Suprapubic skin (tissue), 4 donors: ENCODE measurements at regions not wholly inside any gene's neighbourhood (a gene's known extent, or its start where the extent isn't known, plus 50 kb on each side); places are given as distances from the start of the nearest gene placed in this dataset.

Experiments used
- DNase-seq, 2 donors: peaks; one replicate each; pipeline ENCODE4 v3.0.0-alpha.2; 2019; ENCODE audit warnings: low spot score in 2 of 2
- H3K27ac ChIP-seq: fragments of 200-600 bp; sonication (generic); one replicate; pipeline ENCODE4 v1.5.1; 2019
- H3K27me3 ChIP-seq: fragments of 200-600 bp; sonication (generic); one replicate; pipeline ENCODE4 v1.5.1; 2019
- H3K36me3 ChIP-seq: fragments of 200-600 bp; sonication (generic); one replicate; pipeline ENCODE4 v1.5.1; 2019
- H3K4me1 ChIP-seq: fragments of 200-600 bp; sonication (generic); one replicate; pipeline ENCODE4 v1.5.1; 2019
- H3K4me3 ChIP-seq: fragments of 200-600 bp; sonication (generic); one replicate; pipeline ENCODE4 v1.5.1; 2019; ENCODE audit warnings: mild to moderate bottlenecking
- H3K9me3 ChIP-seq: fragments of 200-600 bp; sonication (generic); one replicate; pipeline ENCODE4 v1.5.1; 2019
- EP300 ChIP-seq: sonication (generic); formaldehyde crosslinking; IDR thresholded peaks from one replicate; pipeline ENCODE4 v1.6.1; 2017; ENCODE audit warnings: antibody characterized with exemption
- POLR2A ChIP-seq, 2 donors: fragments of 450-650 bp; IDR thresholded peaks; one replicate each; pipeline ENCODE4 v1.6.1; 2017; ENCODE audit warnings: antibody characterized with exemption in 2 of 2, mild to moderate bottlenecking in 2 of 2, moderate library complexity in 2 of 2
- POLR2AphosphoS5 ChIP-seq, 3 donors: sonication (generic); formaldehyde crosslinking; IDR thresholded peaks; one replicate each; pipeline ENCODE4 v1.6.1; 2017; ENCODE audit warnings: antibody characterized with exemption in 3 of 3
- WGBS: methylation state at CpG from one replicate; pipeline ENCODE4 v1.1.5; 2018; 5-methylcytosine and 5-hydroxymethylcytosine counted together
- TF ChIP-seq, protein P1 (sequence below), 2 donors: fragments of 200-600 bp in 1 of 2; fragments of 450-650 bp in 1 of 2; sonication (generic) in 1 of 2; IDR thresholded peaks; one replicate each; pipeline ENCODE4 v1.5.1; 2016 to 2019; ENCODE audit warnings: antibody characterized with exemption in 2 of 2, mild to moderate bottlenecking in 1 of 2, moderate library complexity in 1 of 2

DNA sequence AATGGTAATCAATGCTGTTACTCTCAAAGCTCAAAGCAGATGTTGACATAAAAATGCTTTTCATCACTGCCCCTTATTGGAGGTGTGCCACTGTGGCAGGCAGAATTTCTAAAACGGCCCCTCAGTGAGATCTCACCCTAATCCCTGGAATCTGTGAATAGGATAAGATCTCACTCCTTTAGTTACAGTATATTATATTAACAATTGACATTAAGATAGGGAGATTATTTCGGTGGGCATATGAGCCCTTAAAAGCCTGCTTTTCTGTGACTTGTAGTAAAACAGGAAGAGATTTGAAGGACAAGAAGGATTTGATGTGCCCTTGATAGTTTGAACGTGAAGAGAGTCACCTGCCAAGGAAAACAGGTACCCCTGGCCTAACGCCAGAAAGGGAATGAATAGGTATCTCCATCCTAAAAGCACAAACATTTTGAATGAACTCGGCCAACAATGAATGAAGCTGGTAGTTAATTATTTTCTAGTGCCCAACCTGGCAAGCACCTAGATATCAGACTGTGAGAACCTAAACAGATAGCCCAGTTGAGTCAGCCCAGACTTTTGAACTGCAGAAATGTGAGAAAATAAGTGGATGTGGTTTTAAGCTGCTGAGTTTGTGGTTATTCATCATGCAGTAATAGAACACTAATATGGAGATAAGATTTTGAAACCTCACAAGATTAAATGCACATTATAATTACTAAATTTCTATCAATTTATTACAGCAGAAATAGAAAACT lies 881.6 kb downstream of the PCDH18 start:
- no peaks in the 10 kb centered on the region for H3K9me3 ChIP-seq
- H3K4me1 ChIP-seq, result no peaks in the 10 kb centered on the region
- no peak for DNase-seq
- TF ChIP-seq, protein P1, sequence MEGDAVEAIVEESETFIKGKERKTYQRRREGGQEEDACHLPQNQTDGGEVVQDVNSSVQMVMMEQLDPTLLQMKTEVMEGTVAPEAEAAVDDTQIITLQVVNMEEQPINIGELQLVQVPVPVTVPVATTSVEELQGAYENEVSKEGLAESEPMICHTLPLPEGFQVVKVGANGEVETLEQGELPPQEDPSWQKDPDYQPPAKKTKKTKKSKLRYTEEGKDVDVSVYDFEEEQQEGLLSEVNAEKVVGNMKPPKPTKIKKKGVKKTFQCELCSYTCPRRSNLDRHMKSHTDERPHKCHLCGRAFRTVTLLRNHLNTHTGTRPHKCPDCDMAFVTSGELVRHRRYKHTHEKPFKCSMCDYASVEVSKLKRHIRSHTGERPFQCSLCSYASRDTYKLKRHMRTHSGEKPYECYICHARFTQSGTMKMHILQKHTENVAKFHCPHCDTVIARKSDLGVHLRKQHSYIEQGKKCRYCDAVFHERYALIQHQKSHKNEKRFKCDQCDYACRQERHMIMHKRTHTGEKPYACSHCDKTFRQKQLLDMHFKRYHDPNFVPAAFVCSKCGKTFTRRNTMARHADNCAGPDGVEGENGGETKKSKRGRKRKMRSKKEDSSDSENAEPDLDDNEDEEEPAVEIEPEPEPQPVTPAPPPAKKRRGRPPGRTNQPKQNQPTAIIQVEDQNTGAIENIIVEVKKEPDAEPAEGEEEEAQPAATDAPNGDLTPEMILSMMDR (IDR thresholded peaks at IDR 0.05), result no peak
- TF ChIP-seq POLR2A (IDR thresholded peaks at IDR 0.05), result no peak
- TF ChIP-seq POLR2AphosphoS5 (IDR thresholded peaks at IDR 0.05), result no peak
- TF ChIP-seq EP300, result no peak
- H3K4me3 ChIP-seq, result no peak overlapping the region
- no peaks in the 10 kb centered on the region for H3K36me3 ChIP-seq
- no peak overlapping the region for H3K27ac ChIP-seq
- 47% methylated on average over 5 of the region's 5 CpGs for WGBS
- no peaks in the 10 kb centered on the region for H3K27me3 ChIP-seq

DNA sequence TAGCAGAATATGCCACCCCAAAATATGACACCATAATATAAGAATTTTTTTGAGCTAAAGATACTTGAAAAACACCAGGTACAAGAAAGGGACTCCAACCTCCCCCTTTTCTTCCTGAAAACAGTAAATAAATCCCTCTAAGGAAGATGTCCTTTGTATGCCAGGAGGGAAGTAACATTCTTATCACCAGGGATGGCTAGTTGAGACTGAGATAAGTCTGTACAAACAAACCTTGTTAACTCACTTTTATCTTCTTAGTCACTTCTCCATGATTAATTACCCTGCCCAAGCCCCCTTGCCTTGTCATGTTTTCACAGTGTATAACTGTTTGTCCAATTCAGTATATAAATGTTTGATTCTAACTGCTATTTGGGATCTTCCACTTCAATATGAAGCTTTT lies 888.0 kb downstream of the PCDH18 start:
- Histone ChIP-seq H3K4me1 (no peaks in the 10 kb centered on the region), H3K27me3 (no peaks in the 10 kb centered on the region), H3K27ac (no peak overlapping the region), H3K9me3 (no peaks in the 10 kb centered on the region), H3K36me3 (no peaks in the 10 kb centered on the region), H3K4me3 (no peak overlapping the region)
- TF ChIP-seq EP300, result no peak
- no peak for TF ChIP-seq POLR2AphosphoS5 (IDR thresholded peaks at IDR 0.05)
- TF ChIP-seq, protein P1 (IDR thresholded peaks at IDR 0.05), result no peak
- no peak for TF ChIP-seq POLR2A (IDR thresholded peaks at IDR 0.05)
- DNase-seq, result no peak

DNA sequence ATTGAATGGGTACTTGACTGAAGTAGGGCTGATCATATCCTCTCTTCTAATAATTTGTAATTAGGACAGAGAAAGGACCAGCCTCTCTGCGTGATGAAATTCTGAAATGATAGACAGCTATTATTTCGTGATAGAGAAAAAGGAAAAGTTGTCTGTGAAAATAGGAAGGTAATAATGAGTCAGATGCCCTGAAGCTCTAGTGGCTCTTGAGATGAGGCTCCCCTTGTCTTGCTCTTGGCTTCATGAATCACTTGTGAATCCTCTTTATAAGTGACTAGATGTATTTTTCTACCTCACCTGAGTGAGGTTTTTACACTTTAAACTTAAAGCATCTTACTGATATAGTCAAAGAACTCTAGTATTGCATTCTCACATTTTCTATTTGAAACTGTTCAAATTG lies 888.9 kb downstream of the PCDH18 start:
- TF ChIP-seq POLR2A (IDR thresholded peaks at IDR 0.05) (no peak), EP300 (no peak), POLR2AphosphoS5 (IDR thresholded peaks at IDR 0.05) (no peak)
- TF ChIP-seq, protein P1 (IDR thresholded peaks at IDR 0.05), result no peak
- no peak for DNase-seq
- Histone ChIP-seq H3K4me1 (no peaks in the 10 kb centered on the region), H3K27me3 (no peaks in the 10 kb centered on the region), H3K36me3 (no peaks in the 10 kb centered on the region), H3K27ac (no peak overlapping the region), H3K4me3 (no peak overlapping the region), H3K9me3 (no peaks in the 10 kb centered on the region)
- 61% methylated on average over 2 of the region's 2 CpGs for WGBS

DNA sequence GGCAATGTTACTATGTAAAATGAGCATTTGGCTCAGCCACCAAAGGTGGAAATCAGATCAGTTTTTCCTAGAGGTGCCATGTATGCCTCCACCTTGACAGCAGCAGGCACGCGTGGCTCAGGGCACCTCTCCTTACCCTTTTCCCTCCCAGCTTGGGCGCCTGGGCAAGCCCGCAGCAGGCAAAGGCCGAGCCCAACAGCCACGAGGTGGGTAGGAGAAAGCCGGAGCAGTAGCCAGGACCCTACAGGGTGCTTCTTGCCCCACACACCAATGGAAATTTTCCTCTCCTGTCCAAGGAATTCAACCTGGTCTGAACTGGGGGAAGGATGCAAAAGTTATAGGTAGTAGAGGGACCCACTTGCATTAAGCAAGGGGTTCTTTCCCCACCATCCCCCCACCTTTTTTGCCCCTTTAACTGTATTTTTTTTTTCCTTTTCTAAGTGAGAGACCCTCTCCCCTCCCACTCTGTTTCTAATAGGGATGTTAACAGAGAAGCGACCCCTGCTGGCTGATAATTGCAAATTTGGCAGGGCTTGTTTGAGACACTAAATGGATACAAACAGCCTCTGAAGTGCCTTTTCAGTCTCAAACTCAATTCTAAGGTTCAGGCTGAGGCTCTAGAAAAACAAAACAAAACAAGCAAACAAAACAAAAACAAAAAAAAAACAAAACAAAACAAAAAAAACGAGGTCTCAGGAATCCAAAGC lies 895.1 kb downstream of the PCDH18 start:
- Histone ChIP-seq H3K9me3 (no peaks in the 10 kb centered on the region), H3K27ac (no peak overlapping the region), H3K36me3 (no peaks in the 10 kb centered on the region), H3K4me1 (no peaks in the 10 kb centered on the region), H3K27me3 (no peaks in the 10 kb centered on the region), H3K4me3 (no peak overlapping the region)
- DNase-seq, result no peak
- TF ChIP-seq EP300 (no peak), POLR2A (IDR thresholded peaks at IDR 0.05) (no peak), POLR2AphosphoS5 (IDR thresholded peaks at IDR 0.05) (no peak)
- TF ChIP-seq, protein P1 (IDR thresholded peaks at IDR 0.05), result no peak
- 78% methylated on average over 9 of the region's 9 CpGs for WGBS

DNA sequence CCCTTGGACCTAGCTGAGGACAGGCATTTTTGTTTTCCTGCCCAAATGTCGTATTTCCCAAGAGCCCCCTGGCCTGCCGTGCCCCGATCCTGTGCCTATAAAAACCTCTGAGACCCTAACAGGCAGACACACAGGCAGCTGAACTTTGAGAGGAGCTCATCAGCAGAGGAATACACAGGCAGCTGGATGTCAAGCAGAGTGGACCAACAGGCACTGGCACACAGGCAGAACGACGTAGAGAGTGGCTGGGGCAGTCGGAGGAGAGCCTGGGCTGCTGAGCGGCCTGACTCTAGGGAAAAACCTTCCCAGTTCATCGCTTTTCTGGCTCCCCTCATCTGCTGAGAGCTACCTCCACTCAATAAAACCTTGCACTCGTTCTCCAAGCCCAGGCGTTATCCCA lies 896.1 kb downstream of the PCDH18 start:
- TF ChIP-seq POLR2A (IDR thresholded peaks at IDR 0.05) (no peak), EP300 (no peak), POLR2AphosphoS5 (IDR thresholded peaks at IDR 0.05) (no peak)
- TF ChIP-seq, protein P1 (IDR thresholded peaks at IDR 0.05), result no peak
- Histone ChIP-seq H3K4me3 (no peak overlapping the region), H3K27me3 (no peaks in the 10 kb centered on the region), H3K9me3 (no peaks in the 10 kb centered on the region), H3K27ac (no peak overlapping the region), H3K36me3 (no peaks in the 10 kb centered on the region), H3K4me1 (no peaks in the 10 kb centered on the region)
- DNase-seq, result no peak
- WGBS, result 86% methylated on average over 9 of the region's 10 CpGs
